ENCODE measurements at regions not wholly inside any gene's neighbourhood (a gene's known extent, or its start where the extent isn't known, plus 50 kb on each side); places are given as distances from the start of the nearest gene placed in this dataset.

DNA sequence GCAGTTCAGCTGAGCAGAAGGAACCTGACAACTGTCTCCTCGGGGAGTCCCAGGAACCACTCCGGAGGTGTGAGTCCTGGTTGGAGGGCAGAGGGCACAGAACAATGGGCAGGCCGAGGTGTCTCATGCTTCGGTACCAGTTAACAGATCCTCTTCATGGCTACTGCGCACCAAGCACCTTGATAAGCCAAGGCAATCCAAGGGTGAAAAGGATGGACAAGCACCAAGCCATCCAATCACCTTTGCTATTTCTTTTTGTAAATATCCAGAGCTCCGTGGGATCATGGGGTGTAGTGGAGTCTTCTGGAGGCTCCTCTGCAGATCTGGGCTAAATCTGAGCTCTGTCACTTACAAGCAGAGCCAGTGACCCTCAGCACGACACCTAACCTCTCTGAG is 233.5 kb downstream of the WDR11 start:
- Histone ChIP-seq H2AFZ (ENCODE audit: low read length) (no peak overlapping the region), H3K4me2 (ENCODE audit: low read depth, low read length, poor library complexity, severe bottlenecking) (no peak overlapping the region), H3K9me3 (ENCODE audit: insufficient read depth, low read depth, low read length) (0 out of 2 replicates have a peak, but pooled peaks cover 2% of the 10 kb centered on the region), H3K27me3 (ENCODE audit: insufficient read depth, low read length, poor library complexity, severe bottlenecking) (no peaks in the 10 kb centered on the region), H3K79me2 (ENCODE audit: insufficient read depth, low read length) (no peaks in the 10 kb centered on the region), H3F3A (ENCODE audit: low read depth) (no peaks in the 10 kb centered on the region), H3K4me1 (ENCODE audit: insufficient read depth, low read length, poor library complexity, severe bottlenecking) (no peaks in the 10 kb centered on the region), H3K36me3 (ENCODE audit: insufficient read depth, low read length) (no peaks in the 10 kb centered on the region), H3K9ac (ENCODE audit: low read depth, low read length, poor library complexity, severe bottlenecking) (no peak overlapping the region), H3K4me3 (ENCODE audit: low read length, poor library complexity, severe bottlenecking) (no peak overlapping the region), H4K20me1 (ENCODE audit: insufficient read depth, low read length, poor library complexity, severe bottlenecking) (no peaks in the 10 kb centered on the region), H3K9me2 (replicated peaks; ENCODE audit: low read depth, low read length) (no peaks in the 10 kb centered on the region)
- TF ChIP-seq, protein P1, sequence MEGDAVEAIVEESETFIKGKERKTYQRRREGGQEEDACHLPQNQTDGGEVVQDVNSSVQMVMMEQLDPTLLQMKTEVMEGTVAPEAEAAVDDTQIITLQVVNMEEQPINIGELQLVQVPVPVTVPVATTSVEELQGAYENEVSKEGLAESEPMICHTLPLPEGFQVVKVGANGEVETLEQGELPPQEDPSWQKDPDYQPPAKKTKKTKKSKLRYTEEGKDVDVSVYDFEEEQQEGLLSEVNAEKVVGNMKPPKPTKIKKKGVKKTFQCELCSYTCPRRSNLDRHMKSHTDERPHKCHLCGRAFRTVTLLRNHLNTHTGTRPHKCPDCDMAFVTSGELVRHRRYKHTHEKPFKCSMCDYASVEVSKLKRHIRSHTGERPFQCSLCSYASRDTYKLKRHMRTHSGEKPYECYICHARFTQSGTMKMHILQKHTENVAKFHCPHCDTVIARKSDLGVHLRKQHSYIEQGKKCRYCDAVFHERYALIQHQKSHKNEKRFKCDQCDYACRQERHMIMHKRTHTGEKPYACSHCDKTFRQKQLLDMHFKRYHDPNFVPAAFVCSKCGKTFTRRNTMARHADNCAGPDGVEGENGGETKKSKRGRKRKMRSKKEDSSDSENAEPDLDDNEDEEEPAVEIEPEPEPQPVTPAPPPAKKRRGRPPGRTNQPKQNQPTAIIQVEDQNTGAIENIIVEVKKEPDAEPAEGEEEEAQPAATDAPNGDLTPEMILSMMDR (conservative IDR thresholded peaks at IDR 0.05; ENCODE audit: low read length) = no peak
- TF ChIP-seq EZH2phosphoT487 (IDR thresholded peaks at IDR 0.05; ENCODE audit: borderline replicate concordance) = no peak

DNA sequence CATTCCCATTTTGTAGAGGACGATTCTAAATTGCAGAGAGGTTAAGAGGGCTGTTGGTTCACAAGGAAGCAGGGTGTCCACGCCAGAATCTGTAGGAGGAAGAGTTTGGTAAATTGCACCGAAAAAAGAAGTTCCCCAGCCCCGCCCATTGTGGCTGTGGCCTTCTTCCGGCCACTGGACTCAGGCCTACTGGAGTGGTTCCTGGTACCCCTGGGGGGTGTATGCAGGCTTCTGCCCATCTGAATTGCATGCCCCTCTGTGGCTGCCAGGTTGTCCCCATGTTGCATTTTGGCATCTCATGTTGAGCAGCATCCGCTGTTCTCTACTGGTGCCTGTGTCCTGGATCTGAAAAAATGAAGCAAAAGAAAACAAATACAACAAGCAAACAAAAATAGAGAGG is 234.2 kb downstream of the WDR11 start:
- TF ChIP-seq, protein P1 (conservative IDR thresholded peaks at IDR 0.05; ENCODE audit: low read length) = no peak
- TF ChIP-seq EZH2phosphoT487 (IDR thresholded peaks at IDR 0.05; ENCODE audit: borderline replicate concordance) = no peak
- Histone ChIP-seq H3K9ac (ENCODE audit: low read depth, low read length, poor library complexity, severe bottlenecking) (no peak overlapping the region), H3K4me1 (ENCODE audit: insufficient read depth, low read length, poor library complexity, severe bottlenecking) (no peaks in the 10 kb centered on the region), H2AFZ (ENCODE audit: low read length) (no peak overlapping the region), H3K9me3 (ENCODE audit: insufficient read depth, low read depth, low read length) (0 out of 2 replicates have a peak, but pooled peaks cover 2% of the 10 kb centered on the region), H3K9me2 (replicated peaks; ENCODE audit: low read depth, low read length) (no peaks in the 10 kb centered on the region), H3K4me3 (ENCODE audit: low read length, poor library complexity, severe bottlenecking) (no peak overlapping the region), H3K36me3 (ENCODE audit: insufficient read depth, low read length) (no peaks in the 10 kb centered on the region), H3F3A (ENCODE audit: low read depth) (no peaks in the 10 kb centered on the region), H3K27me3 (ENCODE audit: insufficient read depth, low read length, poor library complexity, severe bottlenecking) (no peaks in the 10 kb centered on the region), H3K79me2 (ENCODE audit: insufficient read depth, low read length) (no peaks in the 10 kb centered on the region), H4K20me1 (ENCODE audit: insufficient read depth, low read length, poor library complexity, severe bottlenecking) (no peaks in the 10 kb centered on the region), H3K4me2 (ENCODE audit: low read depth, low read length, poor library complexity, severe bottlenecking) (no peak overlapping the region)

DNA sequence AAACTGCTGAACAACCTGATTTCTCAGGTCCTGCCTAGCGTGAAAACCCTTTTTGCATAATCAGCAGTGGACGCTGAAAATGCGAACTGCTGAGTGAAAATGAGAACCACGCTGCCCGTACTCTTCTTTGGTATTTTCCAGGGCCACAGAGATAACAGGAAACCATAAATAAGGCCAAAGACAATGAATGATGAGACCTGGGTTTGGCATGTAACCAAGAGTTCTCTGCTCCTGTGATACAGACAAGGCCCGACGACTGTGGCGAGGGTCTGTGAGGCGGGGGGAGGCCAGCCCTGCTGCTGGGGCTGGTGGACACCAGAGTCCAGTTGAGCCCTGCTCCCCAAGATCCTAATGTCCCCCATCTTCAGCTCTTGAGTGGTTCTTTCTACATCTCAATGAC is 236.0 kb downstream of the WDR11 start:
- Histone ChIP-seq H3K9me3 (ENCODE audit: insufficient read depth, low read depth, low read length) (0 out of 2 replicates have a peak, but pooled peaks cover 2% of the 10 kb centered on the region), H3K27me3 (ENCODE audit: insufficient read depth, low read length, poor library complexity, severe bottlenecking) (no peaks in the 10 kb centered on the region), H2AFZ (ENCODE audit: low read length) (no peak overlapping the region), H3K36me3 (ENCODE audit: insufficient read depth, low read length) (no peaks in the 10 kb centered on the region), H3K4me3 (ENCODE audit: low read length, poor library complexity, severe bottlenecking) (no peak overlapping the region), H3K79me2 (ENCODE audit: insufficient read depth, low read length) (no peaks in the 10 kb centered on the region), H3F3A (ENCODE audit: low read depth) (no peaks in the 10 kb centered on the region), H3K9ac (ENCODE audit: low read depth, low read length, poor library complexity, severe bottlenecking) (no peak overlapping the region), H3K4me2 (ENCODE audit: low read depth, low read length, poor library complexity, severe bottlenecking) (no peak overlapping the region), H3K9me2 (replicated peaks; ENCODE audit: low read depth, low read length) (no peaks in the 10 kb centered on the region), H4K20me1 (ENCODE audit: insufficient read depth, low read length, poor library complexity, severe bottlenecking) (no peaks in the 10 kb centered on the region), H3K4me1 (ENCODE audit: insufficient read depth, low read length, poor library complexity, severe bottlenecking) (no peaks in the 10 kb centered on the region)
- no peak for TF ChIP-seq EZH2phosphoT487 (IDR thresholded peaks at IDR 0.05; ENCODE audit: borderline replicate concordance)
- TF ChIP-seq, protein P1 (conservative IDR thresholded peaks at IDR 0.05; ENCODE audit: low read length) = no peak
